ENCODE measurements at regions not wholly inside any gene's neighbourhood (a gene's known extent, or its start where the extent isn't known, plus 50 kb on each side); places are given as distances from the start of the nearest gene placed in this dataset.
A peak's percentile ranks its signal among the peaks of the same experiment; 100 is the strongest.

- Histone ChIP-seq H3K4ac (ENCODE audit: low read depth, low read length) (no peak overlapping the region), H3K27me3 (ENCODE audit: insufficient read depth, low read length) (peaks cover 3% of the 10 kb centered on the region; the same call in 1 of the 2 replicates), H2BK20ac (ENCODE audit: low read depth, low read length, poor library complexity, severe bottlenecking) (no peak overlapping the region), H4K91ac (ENCODE audit: insufficient read length, low read depth, low read length) (no peak overlapping the region), H2BK120ac (ENCODE audit: low read depth, low read length, poor library complexity, severe bottlenecking) (no peak overlapping the region), H4K20me1 (ENCODE audit: control insufficient read depth, insufficient read depth, insufficient read length) (no peaks in the 10 kb centered on the region), H3K9me3 (ENCODE audit: control insufficient read depth, low read depth, low read length) (no peaks in the 10 kb centered on the region), H3K79me2 (ENCODE audit: insufficient read depth, low read length) (no peaks in the 10 kb centered on the region), H4K5ac (ENCODE audit: insufficient read length, low read depth, low read length) (no peak overlapping the region), H3K23me2 (ENCODE audit: insufficient read length, low read depth, low read length, poor library complexity, severe bottlenecking) (no peaks in the 10 kb centered on the region), H3K9ac (ENCODE audit: extremely low read depth, insufficient read length, low read length) (no peak overlapping the region), H4K8ac (replicated peaks; ENCODE audit: insufficient read length, low read depth, low read length) (no peak overlapping the region), H2AK5ac (ENCODE audit: insufficient read length, low read length) (no peak overlapping the region), H3K4me1 (ENCODE audit: insufficient read depth, low read length) (peaks cover 17% of the 10 kb centered on the region; the same call in 1 of the 2 replicates), H3K23ac (ENCODE audit: insufficient read length, low read depth, low read length) (no peak overlapping the region), H2BK5ac (ENCODE audit: insufficient read length, low read length) (no peak overlapping the region), H3K56ac (ENCODE audit: insufficient read length, low read depth, low read length) (no peak overlapping the region), H3T11ph (ENCODE audit: low read length) (no peak overlapping the region), H3K4me2 (ENCODE audit: insufficient read depth, insufficient read length, low read length) (no peak overlapping the region), H2AFZ (ENCODE audit: low read length) (no peak overlapping the region), H3K79me1 (ENCODE audit: insufficient read depth, low read depth, low read length, poor library complexity, severe bottlenecking) (no peaks in the 10 kb centered on the region), H3K14ac (ENCODE audit: insufficient read depth, low read length) (no peak overlapping the region), H2BK12ac (ENCODE audit: insufficient read length, low read depth, low read length) (no peak overlapping the region), H2BK15ac (ENCODE audit: low read depth, low read length) (no peak overlapping the region), H3K27ac (ENCODE audit: insufficient read length, low read depth, low read length) (no peak overlapping the region), H3K18ac (ENCODE audit: insufficient read length, low read depth, low read length) (no peak overlapping the region)
- H3K4me3 Mint-ChIP-seq = no peak overlapping the region; a peak in 1 of 5 replicates
- no peak for TF ChIP-seq CTCF (conservative IDR thresholded peaks at IDR 0.05)
- no peak overlapping the region for H3K27ac Mint-ChIP-seq
- peaks cover 39% of the 10 kb centered on the region for H3K27me3 Mint-ChIP-seq (ENCODE audit: low read depth)
- WGBS (ENCODE audit: extremely low coverage, insufficient read length, low lambda C conversion rate) = no CpG with 5 or more reads among the region's 12 CpGs
- peaks cover 0 to 4% of the 10 kb centered on the region in 2 experiments; a peak in 2 of 5 replicates for H3K9me3 Mint-ChIP-seq
- peaks cover 44 to 53% of the 10 kb centered on the region in 2 experiments for H3K4me1 Mint-ChIP-seq
- peaks cover 0 to 6% (median 0%) of the 10 kb centered on the region in 3 experiments; a peak in 3 of 7 replicates for H3K36me3 Mint-ChIP-seq (ENCODE audit: insufficient read depth in 1 of 3, low read depth in 3 of 3)
- DNase-seq = peak; percentile 76
Measured at GRCh38 chr7:42686594-42687156, 225.2 kb downstream of the C7orf25 start.
